Ovary (tissue), 3 donors: ENCODE measurements at regions not wholly inside any gene's neighbourhood (a gene's known extent, or its start where the extent isn't known, plus 50 kb on each side); places are given as distances from the start of the nearest gene placed in this dataset.

Experiments
- CTCF ChIP-seq, 3 donors: fragments of 450-650 bp in 2 of 3; fragments of 200-600 bp in 1 of 3; IDR thresholded peaks; one replicate each; pipeline versions ENCODE4 v1.5.1 to v1.8.0; 2016 to 2022; ENCODE audit warnings: antibody characterized with exemption in 3 of 3, mild to moderate bottlenecking in 1 of 3
- POLR2A ChIP-seq: fragments of 450-650 bp; IDR thresholded peaks from one replicate; pipeline ENCODE4 v1.6.1; 2017; ENCODE audit warnings: antibody characterized with exemption, mild to moderate bottlenecking, moderate library complexity
- donor health status: DM: no; HTN: no; CAD: no.

- TF ChIP-seq CTCF (IDR thresholded peaks at IDR 0.05) (no peak), POLR2A (no peak)
Measured at GRCh38 chr1:232223887-232224286, 406.0 kb downstream of the SIPA1L2 start.
